ENCODE measurements at regions not wholly inside any gene's neighbourhood (a gene's known extent, or its start where the extent isn't known, plus 50 kb on each side); places are given as distances from the start of the nearest gene placed in this dataset.

GRCh38 chrX:149069899-149070298 lies 435.2 kb downstream of the IDS start:
- no peak overlapping the region for H3K27ac ChIP-seq
- no peak for ATAC-seq (ENCODE audit: insufficient number of reproducible peaks, low FRiP score, low read depth)
- H3K36me3 ChIP-seq, result no peaks in the 10 kb centered on the region
- H3K4me3 ChIP-seq, result no peak overlapping the region
- H3K4me1 ChIP-seq (ENCODE audit: control insufficient read depth in 1 of 2, low read depth in 2 of 2), result no peaks in the 10 kb centered on the region
- no peaks in the 10 kb centered on the region for H3K27me3 ChIP-seq (replicated peaks; ENCODE audit: insufficient read depth)
- H3K9me3 ChIP-seq, result no peaks in the 10 kb centered on the region
- DNase-seq (ENCODE audit: low spot score), result no peak
- TF ChIP-seq CTCF (IDR thresholded peaks at IDR 0.05), result no peak

- no peak for TF ChIP-seq CTCF (IDR thresholded peaks at IDR 0.05)
- Histone ChIP-seq H3K27ac (no peak overlapping the region), H3K4me1 (ENCODE audit: control insufficient read depth in 1 of 2, low read depth in 2 of 2) (no peaks in the 10 kb centered on the region), H3K9me3 (no peaks in the 10 kb centered on the region), H3K27me3 (replicated peaks; ENCODE audit: insufficient read depth) (no peaks in the 10 kb centered on the region), H3K36me3 (no peaks in the 10 kb centered on the region), H3K4me3 (no peak overlapping the region)
- DNase-seq (ENCODE audit: low spot score), result no peak
- no peak for ATAC-seq (ENCODE audit: insufficient number of reproducible peaks, low FRiP score, low read depth)
These were observed 444.2 kb downstream of the IDS start for GRCh38 chrX:149060921-149061320.

Measured in thoracic aorta (tissue), 2 donors.